WERI-Rb-1 (cell line): ENCODE measurements at regions not wholly inside any gene's neighbourhood (a gene's known extent, or its start where the extent isn't known, plus 50 kb on each side); places are given as distances from the start of the nearest gene placed in this dataset.
A peak's percentile ranks its signal among the peaks of the same experiment; 100 is the strongest.
"Not testable (repeated sequence)": the region's sequence is repeated elsewhere in the genome, so short reads cannot be mapped to it uniquely, and the experiment has no call there.

Experiments
- DNase-seq: peaks from one replicate; pipeline ENCODE4 v3.0.0-alpha.2; 2020
- H3K27ac ChIP-seq: fragments of 250-450 bp; sonication (Bioruptor Pico); 2 replicates; pipeline ENCODE4 v1.5.1; 2020; ENCODE audit warnings: mild to moderate bottlenecking, moderate library complexity
- H3K27me3 ChIP-seq: fragments of 250-450 bp; sonication (Bioruptor Pico); 2 replicates; pipeline ENCODE4 v1.5.1; 2021; ENCODE audit warnings: mild to moderate bottlenecking, low read depth, moderate library complexity; ENCODE audit not compliant: insufficient read depth, severe bottlenecking
- H3K36me3 ChIP-seq: fragments of 250-450 bp; sonication (Bioruptor Pico); 2 replicates; pipeline ENCODE4 v1.5.1; 2020; ENCODE audit warnings: mild to moderate bottlenecking, moderate library complexity
- H3K4me3 ChIP-seq: 2 replicates; pipeline ENCODE4 v1.5.1; 2011; ENCODE audit warnings: low read depth, mild to moderate bottlenecking, control low read depth, low read length
- H3K9me3 ChIP-seq: fragments of 250-450 bp; sonication (Bioruptor Pico); 2 replicates; pipeline ENCODE4 v1.5.1; 2021; ENCODE audit warnings: mild to moderate bottlenecking, moderate library complexity; ENCODE audit not compliant: severe bottlenecking
- CTCF ChIP-seq: IDR thresholded peaks from 2 replicates; pipeline ENCODE4 v1.5.1; 2011; ENCODE audit warnings: low read depth, mild to moderate bottlenecking, control low read depth, inconsistent platforms, low read length

GRCh38 chr18:78429127-78430108 lies 550.2 kb upstream of the SALL3 start:
- Histone ChIP-seq H3K9me3 (peaks cover 2% of the 10 kb centered on the region), H3K27ac (peak overlapping the region; percentile 68), H3K4me3 (peak overlapping the region; percentile 35), H3K27me3 (no peaks in the 10 kb centered on the region), H3K36me3 (no peaks in the 10 kb centered on the region)
- no peak for TF ChIP-seq CTCF
- no peak for DNase-seq

- no peak for TF ChIP-seq CTCF
- H3K4me3 ChIP-seq, result peak overlapping the region; percentile 35
- peak overlapping the region; percentile 68 for H3K27ac ChIP-seq
- no peaks in the 10 kb centered on the region for H3K36me3 ChIP-seq
- peaks cover 6% of the 10 kb centered on the region for H3K9me3 ChIP-seq
- DNase-seq, result peak; percentile 85
- no peaks in the 10 kb centered on the region for H3K27me3 ChIP-seq
Observed at GRCh38 chr18:78430131-78430758, 549.4 kb upstream of the SALL3 start.

GRCh38 chr18:78431606-78432005 lies 548.0 kb upstream of the SALL3 start:
- peak; percentile 51 for TF ChIP-seq CTCF
- Histone ChIP-seq H3K36me3 (no peaks in the 10 kb centered on the region), H3K4me3 (no peak overlapping the region), H3K27ac (no peak overlapping the region), H3K9me3 (peaks cover 6% of the 10 kb centered on the region), H3K27me3 (no peaks in the 10 kb centered on the region)
- no peak for DNase-seq

GRCh38 chr18:78433562-78433961 lies 546.1 kb upstream of the SALL3 start:
- no peak for DNase-seq
- no peak for TF ChIP-seq CTCF
- H3K4me3 ChIP-seq, result no peak overlapping the region
- peaks cover 6% of the 10 kb centered on the region for H3K9me3 ChIP-seq
- no peak overlapping the region for H3K27ac ChIP-seq
- H3K27me3 ChIP-seq, result no peaks in the 10 kb centered on the region
- no peaks in the 10 kb centered on the region for H3K36me3 ChIP-seq

- DNase-seq, result no peak
- H3K9me3 ChIP-seq, result peaks cover 6% of the 10 kb centered on the region
- no peaks in the 10 kb centered on the region for H3K27me3 ChIP-seq
- TF ChIP-seq CTCF, result no peak
- no peak overlapping the region for H3K4me3 ChIP-seq
- H3K27ac ChIP-seq, result no peak overlapping the region
- no peaks in the 10 kb centered on the region for H3K36me3 ChIP-seq
Observed at GRCh38 chr18:78436110-78436509, 543.5 kb upstream of the SALL3 start.

GRCh38 chr18:78438235-78438634 lies 541.4 kb upstream of the SALL3 start:
- H3K27me3 ChIP-seq, H3K27ac ChIP-seq, DNase-seq, H3K4me3 ChIP-seq, H3K9me3 ChIP-seq, H3K36me3 ChIP-seq: not testable (repeated sequence)
